GM18951 (cell line): ENCODE measurements at regions not wholly inside any gene's neighbourhood (a gene's known extent, or its start where the extent isn't known, plus 50 kb on each side); places are given as distances from the start of the nearest gene placed in this dataset.

Experiments used
- POLR2A ChIP-seq: IDR thresholded peaks from 4 replicates; pipeline ENCODE4 v1.6.1; 2011; ENCODE audit warnings: mild to moderate bottlenecking; ENCODE audit not compliant: insufficient read length, insufficient read depth; ENCODE audit errors: extremely low read depth
- in situ Hi-C: fragments of 300-500 bp; cut with MboI; formaldehyde crosslinking; loops from one replicate; pipeline ENCODE4 v1.12.0; 2022; ENCODE audit warnings: low sequenced_read_pairs, mixed read lengths, inconsistent platforms; ENCODE audit not compliant: unreplicated experiment

GRCh38 chr4:128560754-128561495 lies 248.6 kb upstream of the JADE1 start:
- no peak for TF ChIP-seq POLR2A
- in situ Hi-C loops, result loop anchor here (10.0 kb wide), 1 partner anchor 304 kb away; no protein-coding TSS in a partner anchor

- in situ Hi-C loops, result no loop called here
- TF ChIP-seq POLR2A, result no peak
These were observed 250.4 kb upstream of the JADE1 start for GRCh38 chr4:128558896-128559679.

GRCh38 chr4:128556756-128557155 lies 252.7 kb upstream of the JADE1 start:
- TF ChIP-seq POLR2A, result no peak
- in situ Hi-C loops, result no loop called here

- in situ Hi-C loops, result no loop called here
- TF ChIP-seq POLR2A, result no peak
These were observed 255.6 kb upstream of the JADE1 start for GRCh38 chr4:128553686-128554515.

- no peak for TF ChIP-seq POLR2A
- in situ Hi-C loops, result no loop called here
These were observed 257.0 kb upstream of the JADE1 start for GRCh38 chr4:128552586-128552907.

- no peak for TF ChIP-seq POLR2A
- in situ Hi-C loops, result no loop called here
These were observed 258.2 kb upstream of the JADE1 start for GRCh38 chr4:128551280-128551679.

- in situ Hi-C loops, result no loop called here
- no peak for TF ChIP-seq POLR2A
These were observed 259.4 kb upstream of the JADE1 start for GRCh38 chr4:128550060-128550459.

GRCh38 chr4:128549636-128550035 lies 259.9 kb upstream of the JADE1 start:
- no peak for TF ChIP-seq POLR2A
- in situ Hi-C loops, result no loop called here

- TF ChIP-seq POLR2A, result no peak
- in situ Hi-C loops, result no loop called here
These were observed 260.8 kb upstream of the PGRMC2 start for GRCh38 chr4:128548381-128548780.

- in situ Hi-C loops, result no loop called here
- TF ChIP-seq POLR2A, result no peak
These were observed 256.7 kb upstream of the PGRMC2 start for GRCh38 chr4:128544272-128544671.

- in situ Hi-C loops, result no loop called here
- TF ChIP-seq POLR2A, result no peak
These were observed 256.1 kb upstream of the PGRMC2 start for GRCh38 chr4:128543696-128544095.

GRCh38 chr4:128542047-128542446 lies 254.4 kb upstream of the PGRMC2 start:
- in situ Hi-C loops, result no loop called here
- no peak for TF ChIP-seq POLR2A

GRCh38 chr4:128540122-128540521 lies 252.5 kb upstream of the PGRMC2 start:
- no peak for TF ChIP-seq POLR2A
- in situ Hi-C loops, result no loop called here
